ENCODE measurements at regions not wholly inside any gene's neighbourhood (a gene's known extent, or its start where the extent isn't known, plus 50 kb on each side); places are given as distances from the start of the nearest gene placed in this dataset.
"Not testable (repeated sequence)": the region's sequence is repeated elsewhere in the genome, so short reads cannot be mapped to it uniquely, and the experiment has no call there.

DNA sequence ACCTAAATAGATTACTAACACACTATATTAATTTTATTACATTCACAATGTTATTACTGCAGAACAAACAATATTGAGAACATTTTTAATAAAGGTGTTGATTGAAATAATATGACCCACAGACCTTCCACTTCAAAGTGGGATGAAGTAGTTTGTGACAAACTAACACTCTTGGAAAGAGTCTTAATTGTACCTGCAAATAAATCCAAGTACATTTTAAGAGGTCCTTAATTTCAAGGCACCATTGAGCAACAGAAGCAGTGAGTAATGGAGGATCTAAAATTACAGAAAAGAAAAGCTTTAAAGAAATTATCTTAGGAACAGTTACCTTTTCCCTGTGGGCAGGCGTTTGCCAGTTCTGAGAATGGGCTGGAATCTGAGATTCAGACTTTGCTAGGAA lies 140.2 kb downstream of the MMUT start:
- Histone ChIP-seq H3K9me3 (no peaks in the 10 kb centered on the region), H3K36me3 (no peaks in the 10 kb centered on the region), H3K4me3 (no peak overlapping the region), H3K27me3 (no peaks in the 10 kb centered on the region), H3K27ac (replicated peaks in 1 of 4) (no peak overlapping the region), H3K4me1 (peaks cover 0 to 10% (median 5%) of the 10 kb centered on the region in 4 donors)
- DNase-seq (ENCODE audit: extremely low spot score), result no peak
- TF ChIP-seq EP300 (IDR thresholded peaks at IDR 0.05) (no peak), POLR2A (IDR thresholded peaks at IDR 0.05; ENCODE audit: low read depth) (no peak)
- TF ChIP-seq, protein P1, sequence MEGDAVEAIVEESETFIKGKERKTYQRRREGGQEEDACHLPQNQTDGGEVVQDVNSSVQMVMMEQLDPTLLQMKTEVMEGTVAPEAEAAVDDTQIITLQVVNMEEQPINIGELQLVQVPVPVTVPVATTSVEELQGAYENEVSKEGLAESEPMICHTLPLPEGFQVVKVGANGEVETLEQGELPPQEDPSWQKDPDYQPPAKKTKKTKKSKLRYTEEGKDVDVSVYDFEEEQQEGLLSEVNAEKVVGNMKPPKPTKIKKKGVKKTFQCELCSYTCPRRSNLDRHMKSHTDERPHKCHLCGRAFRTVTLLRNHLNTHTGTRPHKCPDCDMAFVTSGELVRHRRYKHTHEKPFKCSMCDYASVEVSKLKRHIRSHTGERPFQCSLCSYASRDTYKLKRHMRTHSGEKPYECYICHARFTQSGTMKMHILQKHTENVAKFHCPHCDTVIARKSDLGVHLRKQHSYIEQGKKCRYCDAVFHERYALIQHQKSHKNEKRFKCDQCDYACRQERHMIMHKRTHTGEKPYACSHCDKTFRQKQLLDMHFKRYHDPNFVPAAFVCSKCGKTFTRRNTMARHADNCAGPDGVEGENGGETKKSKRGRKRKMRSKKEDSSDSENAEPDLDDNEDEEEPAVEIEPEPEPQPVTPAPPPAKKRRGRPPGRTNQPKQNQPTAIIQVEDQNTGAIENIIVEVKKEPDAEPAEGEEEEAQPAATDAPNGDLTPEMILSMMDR (IDR thresholded peaks at IDR 0.05), result no peak
- intact Hi-C loops (cut with DNase I), result no loop called here
- WGBS, result 71% methylated on average over 1 of the region's 1 CpG

DNA sequence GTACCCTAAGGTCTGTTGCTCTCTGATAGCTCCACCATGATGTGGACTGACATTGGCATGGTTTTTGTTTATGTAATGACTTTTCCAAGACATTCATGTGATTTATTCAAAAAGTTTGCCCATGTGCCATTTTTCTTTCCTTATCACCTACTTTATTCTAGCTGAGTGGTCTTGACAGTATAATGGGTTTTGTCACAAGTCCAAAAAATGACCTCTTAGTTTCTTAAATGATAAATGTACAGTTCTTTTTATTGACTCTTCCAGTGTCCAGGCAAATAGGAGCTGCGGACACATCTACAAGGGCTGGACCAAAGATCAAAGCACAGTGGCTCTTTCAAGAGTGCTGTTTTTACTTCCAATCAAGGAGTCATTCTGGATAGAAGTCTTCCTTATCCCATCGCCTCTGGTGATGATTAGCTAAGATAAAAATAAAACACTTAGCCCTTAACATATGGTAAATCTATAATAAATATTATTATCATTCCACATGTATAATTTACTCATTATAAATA lies 141.4 kb downstream of the MMUT start:
- TF ChIP-seq EP300 (IDR thresholded peaks at IDR 0.05) (no peak), POLR2AphosphoS5 (IDR thresholded peaks at IDR 0.05) (no peak), POLR2A (IDR thresholded peaks at IDR 0.05; ENCODE audit: low read depth) (no peak)
- TF ChIP-seq, protein P1 (IDR thresholded peaks at IDR 0.05), result no peak
- Histone ChIP-seq H3K9me3 (no peaks in the 10 kb centered on the region), H3K4me3 (no peak overlapping the region), H3K4me1 (peaks cover 0 to 8% (median 0%) of the 10 kb centered on the region in 4 donors), H3K36me3 (no peaks in the 10 kb centered on the region), H3K27me3 (no peaks in the 10 kb centered on the region), H3K27ac (replicated peaks in 1 of 4) (no peak overlapping the region)
- DNase-seq (ENCODE audit: extremely low spot score), result no peak
- WGBS, result 84% methylated on average over 2 of the region's 2 CpGs
- intact Hi-C loops (cut with DNase I), result no loop called here

DNA sequence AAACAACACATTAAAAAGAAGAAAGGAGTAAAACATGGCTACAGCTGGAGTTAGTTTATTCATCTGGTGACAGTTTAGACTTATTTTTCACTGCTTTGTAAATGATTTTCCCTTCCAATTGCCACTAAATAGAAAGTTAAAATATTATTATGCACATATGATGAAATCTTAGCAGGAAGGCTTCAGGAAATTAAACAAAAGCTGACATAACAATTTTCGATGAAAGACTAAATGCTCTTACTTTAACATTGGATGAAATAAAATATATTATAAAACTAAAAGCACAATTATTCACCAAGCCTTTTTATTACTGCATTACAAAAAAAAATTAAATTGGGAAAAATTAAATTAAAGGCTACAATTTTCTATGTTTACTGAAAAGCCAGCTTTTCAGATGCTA lies 158.0 kb downstream of the MMUT start:
- WGBS, result 60% methylated on average over 1 of the region's 1 CpG
- no peaks in the 10 kb centered on the region for H3K9me3 ChIP-seq
- intact Hi-C loops (cut with DNase I), result no loop called here
- no peaks in the 10 kb centered on the region for H3K36me3 ChIP-seq
- TF ChIP-seq, protein P1 (IDR thresholded peaks at IDR 0.05), result no peak
- TF ChIP-seq EP300 (IDR thresholded peaks at IDR 0.05), result no peak
- no peak for TF ChIP-seq POLR2AphosphoS5 (IDR thresholded peaks at IDR 0.05)
- TF ChIP-seq POLR2A (IDR thresholded peaks at IDR 0.05; ENCODE audit: low read depth), result no peak
- H3K4me3 ChIP-seq, result no peak overlapping the region
- no peaks in the 10 kb centered on the region for H3K4me1 ChIP-seq
- no peak overlapping the region for H3K27ac ChIP-seq (replicated peaks in 1 of 4)
- H3K27me3 ChIP-seq, result no peaks in the 10 kb centered on the region
- no peak for DNase-seq (ENCODE audit: extremely low spot score)

DNA sequence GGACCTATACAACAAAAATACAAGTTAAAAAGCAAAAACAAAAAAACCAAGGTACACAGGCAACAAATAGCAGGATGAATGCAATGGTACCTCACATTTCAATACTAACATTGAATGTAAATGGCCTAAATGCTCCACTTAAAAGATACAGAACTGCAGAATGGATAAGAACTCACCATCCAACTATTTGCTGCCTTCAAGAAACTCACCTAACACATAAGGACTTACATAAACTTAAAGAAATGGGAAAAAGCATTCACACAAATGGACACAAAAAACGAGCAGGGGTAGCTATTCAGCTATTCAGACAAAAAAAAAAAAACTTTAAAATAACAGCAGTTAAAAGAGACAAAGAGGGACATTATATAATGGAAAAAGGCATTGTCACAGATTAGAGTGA lies 158.7 kb downstream of the MMUT start:
- 58% methylated on average over 1 of the region's 1 CpG for WGBS
- DNase-seq (ENCODE audit: extremely low spot score); H3K36me3 ChIP-seq; H3K27me3 ChIP-seq; intact Hi-C loops (cut with DNase I); H3K4me1 ChIP-seq; H3K9me3 ChIP-seq; H3K27ac ChIP-seq (replicated peaks in 1 of 4); H3K4me3 ChIP-seq: not testable (repeated sequence)

DNA sequence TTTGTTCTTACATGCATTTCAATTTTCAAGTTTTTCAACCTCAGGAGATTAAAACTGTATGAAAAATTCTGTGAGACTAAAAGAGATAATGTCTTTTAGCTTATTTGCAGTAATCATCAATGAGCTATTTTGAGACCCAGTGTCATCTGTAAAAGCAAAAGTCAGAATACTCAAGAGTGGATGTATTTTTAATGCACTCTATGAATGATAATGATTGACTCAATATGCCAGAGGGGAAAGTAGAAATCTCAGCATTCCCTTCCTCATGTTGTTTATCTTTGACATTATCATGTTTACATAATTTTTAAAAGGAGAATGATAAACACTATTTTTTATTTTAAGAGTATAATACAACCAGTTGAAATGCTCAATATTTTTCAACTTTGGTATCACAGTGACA lies 162.1 kb downstream of the MMUT start:
- Histone ChIP-seq H3K27me3 (no peaks in the 10 kb centered on the region), H3K4me3 (no peak overlapping the region), H3K27ac (replicated peaks in 1 of 4) (no peak overlapping the region), H3K4me1 (no peaks in the 10 kb centered on the region), H3K36me3 (no peaks in the 10 kb centered on the region), H3K9me3 (no peaks in the 10 kb centered on the region)
- TF ChIP-seq, protein P1 (IDR thresholded peaks at IDR 0.05), result no peak
- no peak for TF ChIP-seq POLR2A (IDR thresholded peaks at IDR 0.05; ENCODE audit: low read depth)
- no peak for TF ChIP-seq POLR2AphosphoS5 (IDR thresholded peaks at IDR 0.05)
- TF ChIP-seq EP300 (IDR thresholded peaks at IDR 0.05), result no peak
- no peak for DNase-seq (ENCODE audit: extremely low spot score)
- intact Hi-C loops (cut with DNase I), result no loop called here

Measured in esophagus muscularis mucosa (tissue), 4 donors.